Karpas-422 (cell line): ENCODE measurements at regions not wholly inside any gene's neighbourhood (a gene's known extent, or its start where the extent isn't known, plus 50 kb on each side); places are given as distances from the start of the nearest gene placed in this dataset.

Experiments
- DNase-seq: peaks from one replicate; pipeline ENCODE4 v3.0.0-alpha.2; 2015
- H2AFZ ChIP-seq: fragments of 200-600 bp; sonication (generic); 2 replicates; pipeline ENCODE4 v1.6.1; 2014; ENCODE audit warnings: antibody characterized with exemption, low read length, mixed read lengths
- H3K27ac ChIP-seq: fragments of 200-600 bp; sonication (generic); 2 replicates; pipeline ENCODE4 v1.5.1; 2014; ENCODE audit warnings: mild to moderate bottlenecking, low read length, moderate library complexity
- H3K27me3 ChIP-seq: fragments of 200-600 bp; sonication (generic); 2 replicates; pipeline ENCODE4 v1.6.1; 2014; ENCODE audit warnings: low read length, mixed read lengths
- H3K36me3 ChIP-seq: fragments of 200-600 bp; sonication (generic); 2 replicates; pipeline ENCODE4 v1.6.1; 2014; ENCODE audit warnings: low read length, mixed read lengths; ENCODE audit not compliant: insufficient read depth
- H3K4me1 ChIP-seq: fragments of 200-600 bp; sonication (generic); 2 replicates; pipeline ENCODE4 v1.6.1; 2014; ENCODE audit warnings: mild to moderate bottlenecking, low read length, mixed read lengths
- H3K4me2 ChIP-seq: fragments of 200-600 bp; sonication (generic); 2 replicates; pipeline ENCODE4 v1.6.1; 2014; ENCODE audit warnings: low read length, low read depth, mild to moderate bottlenecking; ENCODE audit not compliant: poor library complexity, severe bottlenecking
- H3K4me3 ChIP-seq: fragments of 200-600 bp; sonication (generic); 2 replicates; pipeline ENCODE4 v1.5.1; 2014; ENCODE audit warnings: mild to moderate bottlenecking, antibody characterized with exemption, low read length, mixed read lengths
- H3K79me2 ChIP-seq: fragments of 200-600 bp; sonication (generic); 2 replicates; pipeline ENCODE4 v1.6.1; 2014; ENCODE audit warnings: mild to moderate bottlenecking, low read length, mixed read lengths
- H3K9ac ChIP-seq: fragments of 200-600 bp; sonication (generic); 2 replicates; pipeline ENCODE4 v1.6.0; 2014; ENCODE audit warnings: low read length
- H3K9me2 ChIP-seq: fragments of 200-600 bp; sonication (generic), shearing (Covaris generic); replicated peaks from 2 replicates; pipeline ENCODE4 v1.6.0; 2014; ENCODE audit warnings: mild to moderate bottlenecking, low read length, moderate library complexity; ENCODE audit not compliant: insufficient read depth
- H3K9me3 ChIP-seq: fragments of 300-700, 200-600 bp; sonication (generic); 2 replicates; pipeline ENCODE4 v1.6.1; 2014; ENCODE audit warnings: low read length, mixed read lengths
- H4K20me1 ChIP-seq: fragments of 200-600 bp; sonication (generic); 2 replicates; pipeline ENCODE4 v1.6.1; 2014; ENCODE audit warnings: mild to moderate bottlenecking, antibody characterized with exemption, low read length, low read depth; ENCODE audit not compliant: insufficient read depth

- no peaks in the 10 kb centered on the region for H3K79me2 ChIP-seq
- H3K36me3 ChIP-seq: no peaks in the 10 kb centered on the region
- H3K9me3 ChIP-seq: no peaks in the 10 kb centered on the region
- H3K27me3 ChIP-seq: no peaks in the 10 kb centered on the region
- H3K9me2 ChIP-seq: no peaks in the 10 kb centered on the region
- H4K20me1 ChIP-seq: no peaks in the 10 kb centered on the region
- H3K4me2 ChIP-seq: no peak overlapping the region
- no peak overlapping the region for H3K27ac ChIP-seq
- H3K9ac ChIP-seq: no peak overlapping the region
- H3K4me3 ChIP-seq: no peak overlapping the region
- no peaks in the 10 kb centered on the region for H3K4me1 ChIP-seq
- DNase-seq: no peak
- no peak overlapping the region for H2AFZ ChIP-seq
These were observed 93.8 kb upstream of the BNC2 start for GRCh38 chr9:16964228-16964627.

DNA sequence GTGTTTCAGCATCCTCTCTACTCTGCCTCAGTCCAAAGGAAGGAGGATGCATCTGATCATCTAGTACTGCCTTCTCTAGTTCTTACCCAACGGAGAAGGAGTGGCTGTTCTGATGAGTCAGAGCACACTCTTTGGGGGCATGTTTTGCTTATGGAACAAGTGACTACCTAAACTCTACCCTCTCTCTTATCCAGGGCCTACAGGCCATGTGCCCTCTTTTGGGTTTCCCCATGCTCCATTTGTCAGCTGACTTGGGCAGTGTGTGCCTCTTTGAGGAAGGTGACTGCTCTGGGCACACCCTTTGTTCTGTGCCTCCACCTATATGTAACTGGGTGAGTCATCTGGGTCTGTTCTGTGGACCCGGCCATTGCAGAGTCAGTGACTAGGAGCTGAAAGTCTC is 89.6 kb upstream of the BNC2 start:
- no peaks in the 10 kb centered on the region for H3K79me2 ChIP-seq
- H3K27ac ChIP-seq: no peak overlapping the region
- H3K4me3 ChIP-seq: no peak overlapping the region
- H3K9me2 ChIP-seq: no peaks in the 10 kb centered on the region
- no peaks in the 10 kb centered on the region for H4K20me1 ChIP-seq
- H3K27me3 ChIP-seq: no peaks in the 10 kb centered on the region
- H3K4me2 ChIP-seq: no peak overlapping the region
- no peaks in the 10 kb centered on the region for H3K4me1 ChIP-seq
- H3K9ac ChIP-seq: no peak overlapping the region
- H3K36me3 ChIP-seq: no peaks in the 10 kb centered on the region
- no peak for DNase-seq
- no peaks in the 10 kb centered on the region for H3K9me3 ChIP-seq
- no peak overlapping the region for H2AFZ ChIP-seq

DNA sequence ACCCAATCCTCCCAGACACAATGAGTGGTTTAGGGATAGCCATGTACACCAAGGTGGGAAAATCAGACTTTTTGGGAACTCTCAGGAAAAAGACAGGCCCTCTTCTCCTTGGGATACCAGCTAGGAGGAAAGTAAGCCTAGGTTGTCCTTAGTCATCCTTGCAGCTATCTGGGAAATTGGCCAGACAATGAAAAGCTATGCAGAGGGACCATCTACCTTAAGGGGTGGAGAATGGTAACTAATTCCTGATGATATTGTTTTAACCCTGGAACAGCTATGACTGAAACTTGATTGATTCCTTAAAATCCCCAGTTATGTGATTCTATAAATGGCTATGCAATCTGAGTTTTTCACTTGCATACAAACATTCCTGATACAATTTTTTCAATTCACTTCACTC is 88.9 kb upstream of the BNC2 start:
- no peak overlapping the region for H3K4me3 ChIP-seq

DNA sequence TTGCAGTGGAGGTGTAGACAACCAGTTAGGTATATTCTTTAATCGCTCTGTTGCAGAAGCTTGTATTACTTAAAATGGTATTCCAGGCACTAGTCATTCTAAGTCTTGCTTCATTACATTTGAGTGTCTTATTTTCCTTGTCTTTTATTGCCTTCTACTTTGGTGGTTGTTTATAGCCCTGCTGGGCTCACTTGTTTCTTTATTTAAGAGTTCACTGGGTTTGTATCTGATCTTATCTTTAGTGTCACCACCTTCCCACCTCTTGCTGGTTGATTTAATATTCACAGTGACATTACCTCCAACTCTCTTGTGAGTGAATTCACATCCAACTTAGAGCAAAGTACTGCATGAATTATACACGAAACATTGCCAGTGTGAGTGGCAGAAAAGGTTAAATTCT is 83.6 kb upstream of the BNC2 start:
- no peaks in the 10 kb centered on the region for H3K27me3 ChIP-seq
- DNase-seq: no peak
- no peaks in the 10 kb centered on the region for H3K79me2 ChIP-seq
- H3K27ac ChIP-seq: no peak overlapping the region
- H3K4me3 ChIP-seq: no peak overlapping the region
- no peak overlapping the region for H2AFZ ChIP-seq
- H3K4me1 ChIP-seq: no peaks in the 10 kb centered on the region
- H3K9me3 ChIP-seq: no peaks in the 10 kb centered on the region
- H4K20me1 ChIP-seq: no peaks in the 10 kb centered on the region
- H3K36me3 ChIP-seq: no peaks in the 10 kb centered on the region
- no peaks in the 10 kb centered on the region for H3K9me2 ChIP-seq
- no peak overlapping the region for H3K4me2 ChIP-seq
- H3K9ac ChIP-seq: no peak overlapping the region

More for the DNA sequence above, 88.9 kb upstream of the BNC2 start:
- Histone ChIP-seq H3K4me2 (no peak overlapping the region), H3K79me2 (no peaks in the 10 kb centered on the region), H3K27me3 (no peaks in the 10 kb centered on the region), H3K4me1 (no peaks in the 10 kb centered on the region), H3K9me2 (no peaks in the 10 kb centered on the region), H3K9me3 (no peaks in the 10 kb centered on the region), H2AFZ (no peak overlapping the region), H3K27ac (no peak overlapping the region), H3K36me3 (no peaks in the 10 kb centered on the region), H4K20me1 (no peaks in the 10 kb centered on the region), H3K9ac (no peak overlapping the region)
- no peak for DNase-seq

DNA sequence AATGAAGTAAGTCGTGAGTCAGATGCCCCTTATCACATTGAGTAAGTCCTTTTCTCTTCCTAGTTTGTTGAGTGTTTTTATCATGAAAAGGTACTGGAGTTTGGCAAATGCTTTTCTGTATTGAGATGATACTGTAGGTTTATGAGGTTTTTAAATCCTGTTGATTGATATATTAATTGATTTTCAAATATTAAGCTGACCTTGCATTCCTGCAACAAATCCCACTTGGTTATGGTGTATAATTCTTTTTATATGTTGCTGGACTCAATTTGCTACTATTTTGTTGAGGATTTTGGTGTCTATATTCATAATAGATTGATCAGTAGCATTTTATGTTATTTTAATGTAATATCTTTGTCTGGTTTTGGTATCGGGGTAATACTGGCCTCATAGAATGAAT is 81.0 kb upstream of the BNC2 start:
- H3K4me3 ChIP-seq: no peak overlapping the region
- H3K4me1 ChIP-seq: no peaks in the 10 kb centered on the region
- no peaks in the 10 kb centered on the region for H3K9me3 ChIP-seq
- H2AFZ ChIP-seq: no peak overlapping the region
- no peak overlapping the region for H3K4me2 ChIP-seq
- H3K9ac ChIP-seq: no peak overlapping the region
- no peaks in the 10 kb centered on the region for H3K79me2 ChIP-seq
- H3K9me2 ChIP-seq: no peaks in the 10 kb centered on the region
- H3K27ac ChIP-seq: no peak overlapping the region
- DNase-seq: no peak
- H3K27me3 ChIP-seq: no peaks in the 10 kb centered on the region
- H4K20me1 ChIP-seq: no peaks in the 10 kb centered on the region
- no peaks in the 10 kb centered on the region for H3K36me3 ChIP-seq

DNA sequence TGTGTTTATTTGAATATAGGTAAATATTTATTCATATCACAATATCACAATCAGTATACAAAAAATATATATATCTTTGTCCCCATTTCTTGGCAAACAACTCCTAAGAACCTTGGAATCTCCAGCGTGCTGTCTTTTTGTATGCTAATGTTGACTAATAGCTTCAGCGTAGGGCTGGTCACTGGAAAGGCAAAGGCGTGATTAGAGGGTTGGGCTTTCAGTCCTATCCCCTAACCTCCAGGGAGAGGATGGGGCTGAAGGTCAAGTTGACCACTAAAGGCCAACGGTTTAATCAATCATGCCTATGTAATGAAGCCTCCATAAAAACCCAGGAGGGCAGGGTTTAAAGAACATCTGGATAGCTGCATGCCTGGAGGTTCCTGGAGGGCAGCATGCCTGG is 79.6 kb upstream of the BNC2 start:
- no peak overlapping the region for H3K4me3 ChIP-seq
- no peak overlapping the region for H2AFZ ChIP-seq
- no peak for DNase-seq
- no peaks in the 10 kb centered on the region for H3K79me2 ChIP-seq
- no peaks in the 10 kb centered on the region for H3K9me3 ChIP-seq
- no peaks in the 10 kb centered on the region for H3K27me3 ChIP-seq
- H3K4me1 ChIP-seq: no peaks in the 10 kb centered on the region
- H4K20me1 ChIP-seq: no peaks in the 10 kb centered on the region
- H3K9ac ChIP-seq: no peak overlapping the region
- H3K4me2 ChIP-seq: no peak overlapping the region
- H3K27ac ChIP-seq: no peak overlapping the region
- H3K36me3 ChIP-seq: no peaks in the 10 kb centered on the region
- no peaks in the 10 kb centered on the region for H3K9me2 ChIP-seq

DNA sequence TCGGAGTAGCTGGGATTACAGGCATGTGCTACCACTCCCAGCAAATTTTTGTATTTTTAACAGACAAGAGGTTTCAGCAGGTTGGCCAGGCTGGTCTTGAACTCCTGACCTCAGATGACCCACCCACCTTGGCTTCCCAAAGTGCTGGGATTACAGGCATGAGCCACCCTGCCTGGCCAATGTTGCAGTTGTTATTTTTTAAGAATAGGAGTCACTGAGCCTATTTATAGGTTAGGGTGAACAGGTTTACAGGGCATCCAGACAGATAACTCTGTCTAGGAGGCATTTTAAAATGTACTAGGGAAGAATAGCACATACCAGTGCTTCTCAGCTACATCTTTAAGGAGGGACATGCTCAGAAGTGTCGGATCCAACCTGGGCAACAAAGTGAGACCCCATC is 60.1 kb upstream of the BNC2 start:
- H3K79me2 ChIP-seq: no peaks in the 10 kb centered on the region
- no peaks in the 10 kb centered on the region for H3K27me3 ChIP-seq
- H3K27ac ChIP-seq: no peak overlapping the region
- H3K4me3 ChIP-seq: no peak overlapping the region
- H3K36me3 ChIP-seq: no peaks in the 10 kb centered on the region
- H2AFZ ChIP-seq: no peak overlapping the region
- H3K9ac ChIP-seq: no peak overlapping the region
- H3K4me2 ChIP-seq: no peak overlapping the region
- no peaks in the 10 kb centered on the region for H3K9me3 ChIP-seq
- DNase-seq: no peak
- H4K20me1 ChIP-seq: no peaks in the 10 kb centered on the region
- no peaks in the 10 kb centered on the region for H3K9me2 ChIP-seq
- no peaks in the 10 kb centered on the region for H3K4me1 ChIP-seq

DNA sequence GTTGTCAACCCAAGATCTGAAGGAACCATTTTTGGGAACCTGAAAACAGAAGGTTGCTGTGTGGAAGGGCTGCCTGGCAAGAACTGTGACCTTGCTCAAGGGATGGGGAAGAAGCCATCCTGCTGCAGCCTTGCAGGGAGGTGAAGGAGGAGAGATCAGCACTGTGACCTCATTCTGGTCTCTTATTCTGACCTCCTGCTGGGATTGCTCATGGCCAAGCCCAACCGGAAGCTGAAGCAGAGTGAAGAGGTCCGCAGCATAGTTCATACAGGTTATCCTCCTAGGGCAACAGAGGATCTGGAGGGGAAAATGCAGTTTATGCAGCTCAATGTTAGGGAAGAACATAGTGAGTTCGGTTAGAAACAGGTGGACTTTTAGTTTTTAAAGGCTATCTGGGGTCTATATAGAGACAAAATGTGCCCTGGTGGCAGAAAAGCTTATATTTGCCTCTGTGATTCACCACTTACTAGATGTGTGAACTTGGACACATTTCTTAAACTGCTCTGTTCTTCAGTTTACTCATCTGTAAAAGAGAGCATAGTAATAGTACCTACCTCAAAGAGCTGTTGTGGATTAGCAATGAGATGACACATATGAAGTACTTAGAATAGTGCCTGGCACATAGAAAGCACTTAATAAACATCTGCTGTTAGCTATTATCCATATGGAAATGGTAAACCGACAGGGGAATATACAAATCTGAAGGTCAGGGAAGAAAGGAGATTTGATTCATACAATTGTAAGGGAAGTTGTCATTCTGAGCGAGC is 57.9 kb upstream of the BNC2 start:
- Histone ChIP-seq H3K27me3 (no peaks in the 10 kb centered on the region), H3K9me2 (no peaks in the 10 kb centered on the region), H3K79me2 (no peaks in the 10 kb centered on the region), H3K27ac (no peak overlapping the region), H3K9me3 (no peaks in the 10 kb centered on the region), H3K4me1 (no peaks in the 10 kb centered on the region), H3K4me3 (no peak overlapping the region), H3K36me3 (no peaks in the 10 kb centered on the region), H3K4me2 (no peak overlapping the region), H3K9ac (no peak overlapping the region), H2AFZ (no peak overlapping the region), H4K20me1 (no peaks in the 10 kb centered on the region)
- DNase-seq: no peak
